GM18498 (cell line): ENCODE measurements at regions not wholly inside any gene's neighbourhood (a gene's known extent, or its start where the extent isn't known, plus 50 kb on each side); places are given as distances from the start of the nearest gene placed in this dataset.

Experiments
- ATAC-seq: cut with Tn5 transposase; IDR thresholded peaks from one replicate; pipeline ENCODE4 v1.9.1; 2021; ENCODE audit warnings: mild to moderate bottlenecking, moderate library complexity; ENCODE audit not compliant: unreplicated experiment

DNA sequence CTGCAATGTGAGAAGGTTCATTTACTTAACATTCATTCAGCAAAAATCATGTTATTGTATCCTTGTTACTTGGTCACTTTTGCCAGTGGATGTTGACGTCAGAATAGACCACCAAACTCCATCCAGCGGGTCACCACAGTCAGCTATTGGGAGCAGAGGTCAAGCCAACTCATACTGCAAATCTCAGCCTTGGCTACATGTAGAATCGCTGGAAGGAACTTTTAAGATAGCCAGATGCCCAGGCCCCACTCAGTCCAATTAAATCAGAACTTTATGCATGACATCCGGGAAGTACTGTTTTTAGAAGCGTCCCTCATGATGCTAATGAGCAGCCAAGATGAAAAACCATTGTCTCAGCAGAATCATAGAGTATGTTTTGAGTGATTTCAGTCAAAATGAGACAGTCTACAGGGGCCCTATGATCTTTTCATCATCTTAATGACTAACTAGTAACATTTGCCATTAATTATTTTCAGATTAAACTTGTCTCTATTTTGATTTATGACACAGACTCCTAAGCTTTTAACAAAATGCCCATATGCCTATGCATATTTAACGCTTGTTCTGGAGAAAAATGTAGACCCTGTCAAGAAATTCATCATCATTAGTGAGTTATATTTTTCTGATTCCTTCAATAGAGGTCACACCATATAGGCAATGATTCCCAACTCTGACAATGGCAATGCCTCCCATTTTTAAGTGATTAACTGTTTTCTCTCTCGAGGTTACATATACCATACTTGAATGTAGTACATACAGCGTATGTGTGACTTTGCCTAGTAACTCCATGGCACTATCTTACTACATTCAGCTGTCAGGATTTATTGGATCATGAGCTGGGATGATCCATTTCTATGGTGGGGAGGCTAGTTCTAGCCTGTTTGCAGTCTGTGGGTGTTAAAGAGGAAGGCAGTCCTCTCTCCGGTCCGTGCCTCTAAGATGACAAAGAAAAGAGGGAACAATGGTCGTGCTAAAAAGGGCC, 63.7 kb upstream of the CCBE1 start:
- no peak for ATAC-seq

DNA sequence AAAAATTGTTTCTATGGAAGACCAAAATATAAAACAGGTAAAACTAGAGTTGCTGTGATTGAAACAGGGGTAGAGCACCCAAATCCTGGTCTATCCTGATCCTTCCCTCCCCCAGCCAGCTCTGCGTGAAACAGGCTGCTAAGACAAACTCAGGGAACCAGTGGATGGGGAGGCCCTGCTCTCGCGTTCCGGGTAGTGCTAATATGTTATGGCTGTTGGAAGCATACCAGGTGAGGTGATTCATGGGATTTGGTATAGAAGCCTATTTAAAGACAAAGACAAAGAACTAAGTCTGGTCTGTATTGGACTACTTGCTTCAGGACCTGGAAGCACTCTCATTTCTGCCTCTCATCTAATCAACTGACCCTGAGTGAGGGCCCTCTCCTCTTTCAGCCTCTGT, 63.0 kb upstream of the CCBE1 start:
- ATAC-seq, result no peak

- ATAC-seq, result no peak
These were observed 61.6 kb upstream of the CCBE1 start for GRCh38 chr18:59758837-59759236.

DNA sequence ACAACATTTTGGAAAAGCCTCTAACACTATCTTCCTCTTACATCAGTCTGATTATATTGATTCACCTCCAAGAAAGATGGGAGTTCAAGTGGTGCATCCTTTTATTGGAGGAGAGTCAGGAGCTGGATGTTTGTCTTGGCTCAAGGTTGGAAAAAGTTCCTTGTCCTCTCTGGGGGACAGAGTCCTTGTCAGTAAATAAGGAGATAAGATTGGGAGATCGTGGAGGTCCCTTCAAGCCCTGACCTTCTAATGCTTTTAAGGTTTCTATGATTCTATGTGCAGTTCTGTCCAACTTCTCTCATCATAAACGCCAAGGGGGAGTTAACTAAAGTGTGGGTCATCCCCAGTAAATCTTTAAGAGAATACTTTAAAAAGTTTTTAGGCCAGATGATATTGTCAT, 60.9 kb upstream of the CCBE1 start:
- no peak for ATAC-seq

- ATAC-seq, result no peak
These were observed 55.4 kb upstream of the CCBE1 start for GRCh38 chr18:59752666-59753065.

GRCh38 chr18:59751186-59751585, 54.0 kb upstream of the CCBE1 start:
- no peak for ATAC-seq

- no peak for ATAC-seq
These were observed 51.6 kb upstream of the CCBE1 start for GRCh38 chr18:59748628-59749360.
